HG03159 (cell line): ENCODE measurements at regions not wholly inside any gene's neighbourhood (a gene's known extent, or its start where the extent isn't known, plus 50 kb on each side); places are given as distances from the start of the nearest gene placed in this dataset.

Experiments
- ATAC-seq: cut with Tn5 transposase; IDR thresholded peaks from one replicate; pipeline ENCODE4 v1.9.1; 2021; ENCODE audit warnings: mild to moderate bottlenecking, moderate library complexity; ENCODE audit not compliant: unreplicated experiment

DNA sequence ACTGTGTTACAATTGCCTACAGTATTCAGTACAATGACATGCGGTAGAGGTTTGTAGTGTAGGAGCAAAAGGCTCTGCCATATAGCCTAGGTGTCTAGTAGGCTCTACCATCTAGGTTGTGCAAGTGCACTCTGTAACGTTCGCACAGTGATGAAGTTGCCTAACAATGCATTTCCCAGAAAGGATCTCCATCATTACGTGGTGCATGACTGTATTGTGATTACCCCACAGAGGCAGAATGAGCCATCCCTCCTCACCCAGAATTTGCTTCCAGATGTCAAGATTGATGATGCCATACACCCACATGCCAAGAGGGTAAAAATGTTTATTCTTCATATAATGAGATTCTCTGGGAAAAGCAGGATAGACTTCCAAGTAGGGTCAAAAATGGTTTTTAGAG, 199.3 kb upstream of the CTTNBP2NL start:
- no peak for ATAC-seq

- no peak for ATAC-seq
Measured at GRCh38 chr1:112209493-112209892, 186.5 kb upstream of the CTTNBP2NL start.

GRCh38 chr1:112219267-112219666, 176.7 kb upstream of the CTTNBP2NL start:
- ATAC-seq, result no peak

DNA sequence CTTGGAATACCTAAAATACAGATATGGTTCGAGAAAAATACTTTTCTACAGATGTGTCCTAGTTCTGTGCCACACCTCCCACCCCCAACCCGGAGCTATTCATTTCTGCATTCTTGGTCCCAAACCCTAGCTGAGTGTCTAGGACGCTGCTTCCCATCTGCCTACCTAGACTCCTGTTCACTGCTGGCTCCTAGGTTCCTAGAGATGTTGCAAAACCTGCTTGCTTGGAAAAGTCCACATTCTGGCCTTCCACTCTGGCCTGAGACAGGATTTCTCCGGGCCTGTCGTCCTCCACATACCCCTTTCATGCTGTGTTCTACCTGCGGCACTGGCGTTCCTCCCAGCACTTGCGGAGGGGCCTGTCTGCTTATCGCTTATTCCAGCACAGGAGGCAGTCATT, 165.8 kb upstream of the CTTNBP2NL start:
- ATAC-seq, result no peak

DNA sequence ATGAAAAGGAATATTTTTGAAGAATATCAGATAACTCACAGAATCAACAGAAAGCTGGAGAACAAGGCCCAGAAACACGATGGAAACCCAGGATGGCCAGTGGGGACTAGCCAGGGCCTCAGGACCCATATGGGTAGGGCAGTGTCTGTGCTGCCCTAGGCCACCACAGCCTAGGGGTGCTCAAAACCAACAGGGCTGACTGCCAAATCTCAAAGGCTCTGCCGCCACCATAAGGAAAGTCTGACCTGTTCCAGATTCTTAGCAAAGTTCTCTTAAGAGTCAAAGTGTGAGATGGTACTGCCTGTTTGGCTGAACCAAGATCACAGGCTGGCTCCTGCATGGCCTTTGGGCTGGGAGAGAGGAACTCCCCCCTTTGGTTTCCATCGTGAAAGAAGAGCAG, 164.7 kb upstream of the CTTNBP2NL start:
- ATAC-seq, result no peak

GRCh38 chr1:112232848-112233247, 163.2 kb upstream of the CTTNBP2NL start:
- no peak for ATAC-seq

DNA sequence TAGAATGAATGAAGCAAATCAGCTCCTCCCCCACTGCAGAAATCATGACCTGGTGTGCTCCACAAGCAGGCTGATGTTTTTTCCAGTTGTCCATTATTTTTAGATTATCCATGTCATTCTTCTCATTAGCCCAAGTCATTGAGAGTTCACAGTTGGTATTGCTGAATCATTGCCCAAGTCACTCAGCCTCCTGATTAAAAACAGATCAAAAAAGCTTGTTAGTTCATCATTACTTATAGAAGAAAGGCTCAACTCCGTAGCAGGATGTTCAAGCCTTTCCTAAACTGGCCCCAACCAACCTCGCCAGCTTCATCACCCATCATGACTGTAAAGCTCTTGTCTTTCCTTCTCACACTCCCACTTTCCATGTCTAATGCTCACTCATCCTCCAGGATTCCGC, 161.3 kb upstream of the CTTNBP2NL start:
- no peak for ATAC-seq

DNA sequence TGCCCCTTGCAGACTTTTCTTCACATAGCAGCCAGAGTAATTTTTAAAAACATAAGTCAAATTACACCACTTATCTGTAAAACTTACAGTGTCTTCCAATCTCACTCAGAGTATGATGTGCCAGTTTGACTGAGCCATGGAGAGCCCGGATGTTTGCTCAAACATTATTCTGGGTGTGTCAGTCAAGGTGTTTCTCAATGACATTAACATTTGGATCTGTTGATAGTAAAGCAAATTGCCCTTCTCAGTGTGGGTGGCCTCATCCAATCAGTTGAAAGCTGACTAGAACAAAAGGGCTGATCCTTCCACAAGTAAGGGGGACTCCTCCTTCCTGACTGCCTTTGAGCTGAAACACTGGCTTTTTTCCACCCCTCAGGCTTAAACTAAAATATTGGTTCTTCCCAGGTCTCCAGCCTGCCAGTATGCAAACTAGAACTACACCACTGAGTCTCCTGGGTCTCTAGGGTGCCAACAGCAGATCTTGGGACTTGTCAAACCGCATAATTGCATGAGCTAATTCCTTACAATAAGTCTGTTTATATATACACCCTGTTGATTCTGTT, 157.9 kb upstream of the CTTNBP2NL start:
- ATAC-seq, result no peak

GRCh38 chr1:112239683-112240330, 156.2 kb upstream of the CTTNBP2NL start:
- no peak for ATAC-seq

GRCh38 chr1:112242470-112242869, 153.5 kb upstream of the CTTNBP2NL start:
- no peak for ATAC-seq

- ATAC-seq, result no peak
Measured at GRCh38 chr1:112244131-112244530, 151.9 kb upstream of the CTTNBP2NL start.

DNA sequence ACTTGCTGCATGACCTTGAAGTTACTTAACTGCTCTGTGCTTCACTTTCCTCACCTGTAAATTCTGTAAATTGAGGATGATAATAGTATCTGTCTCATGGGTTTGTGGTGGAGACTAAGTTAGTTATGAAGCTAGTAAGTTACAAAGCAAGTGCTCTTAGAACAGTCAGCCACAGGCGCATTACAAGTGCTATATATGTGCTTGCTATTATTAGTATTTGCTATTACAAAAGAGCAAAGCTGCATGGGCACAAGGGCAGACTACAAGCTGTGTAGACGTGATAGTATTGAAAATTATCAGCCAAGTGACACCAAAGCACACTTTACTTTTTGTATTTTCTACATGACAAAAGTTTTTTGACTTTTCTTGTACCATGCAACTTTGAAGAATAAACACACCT, 150.9 kb upstream of the CTTNBP2NL start:
- ATAC-seq, result no peak

DNA sequence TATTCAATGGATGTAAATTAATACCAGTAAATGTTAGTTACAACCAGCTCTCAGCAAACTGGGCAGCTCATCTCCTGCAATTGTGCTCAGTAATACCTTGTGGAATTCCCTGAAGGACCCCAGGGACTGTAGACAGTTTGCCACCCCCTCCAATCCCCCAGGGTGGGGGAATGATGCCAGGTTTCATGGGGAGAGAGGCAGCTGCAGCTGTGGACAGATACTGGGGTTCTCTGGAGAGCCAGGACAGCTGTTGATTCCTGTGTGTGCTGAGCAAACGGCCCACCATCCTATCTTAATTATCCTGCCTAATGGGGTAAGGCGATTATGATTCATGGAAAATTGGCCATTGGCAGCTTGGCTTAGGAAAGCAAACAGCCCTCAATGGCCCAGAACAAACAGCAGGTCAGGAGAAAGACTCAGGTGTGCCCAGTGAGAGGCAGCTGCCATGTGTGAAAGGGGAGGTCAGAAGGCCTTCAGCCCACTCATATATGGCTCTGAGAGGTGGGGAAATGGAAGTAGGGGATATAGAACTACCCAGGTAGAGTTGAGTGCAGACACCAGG, 148.9 kb upstream of the CTTNBP2NL start:
- ATAC-seq, result no peak

- ATAC-seq, result no peak
Measured at GRCh38 chr1:112247961-112248360, 148.1 kb upstream of the CTTNBP2NL start.

DNA sequence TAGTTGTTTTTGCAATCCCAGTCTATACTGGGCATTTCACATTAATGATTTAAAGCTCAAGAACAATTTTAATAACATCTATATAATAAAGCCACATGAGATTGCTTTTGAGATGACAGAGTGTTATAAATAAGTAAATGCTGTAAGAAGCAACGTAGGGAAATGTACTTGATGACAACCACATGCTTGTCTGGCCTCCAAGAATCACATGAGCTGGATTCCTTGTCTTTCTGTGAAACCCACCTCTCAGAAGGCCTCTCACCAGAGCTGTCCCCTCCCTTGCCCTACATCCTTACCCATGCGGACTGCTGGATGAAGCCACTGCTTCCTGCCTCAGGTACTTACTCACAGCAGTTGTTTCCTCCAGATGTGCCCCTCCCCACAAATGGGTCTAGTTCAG, 145.1 kb upstream of the CTTNBP2NL start:
- ATAC-seq, result no peak

DNA sequence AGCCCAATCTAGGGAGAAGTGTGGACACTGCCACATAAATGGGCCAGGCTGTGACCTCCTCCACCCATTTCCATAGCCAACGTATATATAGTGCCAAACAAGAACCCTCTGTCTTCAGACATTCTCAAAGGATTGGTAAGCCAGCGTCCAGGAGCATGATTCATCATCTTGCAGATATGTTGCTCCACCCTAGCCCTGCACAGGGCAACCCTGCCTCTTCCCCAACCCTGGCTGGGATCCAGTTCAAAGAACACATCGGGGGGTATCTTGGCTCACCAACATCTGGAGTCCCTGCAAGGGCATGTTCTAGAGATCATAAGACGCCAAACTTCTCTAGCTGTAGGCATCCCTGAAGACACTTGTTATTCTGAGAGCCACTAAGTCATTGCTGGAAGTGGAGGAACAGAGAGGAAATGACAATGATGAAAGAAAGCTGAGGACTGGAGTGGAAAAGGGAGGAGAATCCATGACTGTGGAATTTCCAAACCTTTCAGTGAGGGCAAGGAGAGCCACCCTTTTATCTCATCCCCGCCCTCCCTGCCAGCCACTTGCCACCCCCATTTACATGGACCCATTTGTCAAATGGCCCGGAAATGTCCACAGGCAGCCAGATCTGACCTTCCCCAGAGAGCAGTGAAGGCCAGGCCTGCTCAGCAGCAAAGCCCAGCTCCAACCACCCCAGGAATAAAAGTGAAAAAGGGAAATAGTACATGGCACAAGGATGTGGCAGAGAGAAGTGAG, 144.1 kb upstream of the CTTNBP2NL start:
- ATAC-seq, result no peak

DNA sequence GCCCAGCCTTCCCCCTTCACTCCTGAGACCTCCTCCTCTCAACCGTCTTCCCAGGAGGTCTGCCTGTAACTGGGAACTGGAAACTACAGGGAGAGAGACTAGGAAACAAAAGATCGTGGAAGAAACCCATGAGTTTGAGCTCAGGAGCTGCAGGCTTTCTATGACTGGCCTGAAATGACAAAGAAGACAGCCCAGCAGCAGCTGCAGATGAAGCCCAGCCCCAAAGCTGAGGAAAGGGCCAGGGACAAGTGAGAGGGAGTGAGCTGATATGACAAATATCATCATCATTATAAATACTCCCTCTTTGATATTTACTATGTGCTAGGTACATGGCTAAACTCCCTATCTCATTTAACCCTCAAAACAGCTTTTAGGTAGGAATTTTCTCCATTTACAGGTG, 142.6 kb upstream of the CTTNBP2NL start:
- ATAC-seq, result no peak

DNA sequence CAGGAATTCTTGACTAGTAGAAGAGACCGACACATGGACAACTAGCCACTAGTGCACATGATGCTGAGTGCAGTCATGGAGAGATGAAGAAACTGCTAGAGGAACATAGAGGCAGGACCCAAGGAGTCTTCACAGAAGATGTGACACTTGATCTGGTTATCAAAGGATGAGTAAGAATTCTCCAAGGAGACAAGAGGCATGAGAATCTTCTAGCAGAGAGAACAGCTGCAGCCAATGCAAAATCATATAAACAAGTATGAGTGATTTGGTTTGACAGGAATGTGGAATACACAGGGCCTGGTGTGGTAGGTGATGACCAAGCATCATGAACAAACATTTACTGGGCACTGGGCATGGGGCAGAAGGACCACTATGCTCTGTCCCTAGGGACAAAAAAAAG, 140.9 kb upstream of the CTTNBP2NL start:
- ATAC-seq, result no peak

DNA sequence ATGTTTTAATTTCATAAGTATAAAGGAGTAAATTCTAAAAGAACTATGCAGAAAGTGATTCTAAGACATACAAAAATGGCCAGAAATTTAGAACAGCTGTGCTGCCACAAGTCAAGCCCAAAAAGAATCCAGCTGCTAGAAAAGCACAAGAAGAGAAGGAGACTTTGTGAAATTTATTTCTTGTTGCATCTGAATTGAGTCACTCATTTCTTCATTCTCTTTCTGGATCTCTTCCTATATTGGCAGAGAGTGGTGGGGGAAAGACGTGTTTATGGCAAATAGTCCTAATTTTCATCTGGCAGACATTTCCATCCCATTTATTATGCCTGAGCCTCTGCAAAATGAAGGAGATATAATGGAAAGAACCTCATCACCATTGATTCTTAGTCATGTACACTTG, 139.6 kb upstream of the CTTNBP2NL start:
- no peak for ATAC-seq

- ATAC-seq, result no peak
Measured at GRCh38 chr1:112257043-112257835, 138.8 kb upstream of the CTTNBP2NL start.

DNA sequence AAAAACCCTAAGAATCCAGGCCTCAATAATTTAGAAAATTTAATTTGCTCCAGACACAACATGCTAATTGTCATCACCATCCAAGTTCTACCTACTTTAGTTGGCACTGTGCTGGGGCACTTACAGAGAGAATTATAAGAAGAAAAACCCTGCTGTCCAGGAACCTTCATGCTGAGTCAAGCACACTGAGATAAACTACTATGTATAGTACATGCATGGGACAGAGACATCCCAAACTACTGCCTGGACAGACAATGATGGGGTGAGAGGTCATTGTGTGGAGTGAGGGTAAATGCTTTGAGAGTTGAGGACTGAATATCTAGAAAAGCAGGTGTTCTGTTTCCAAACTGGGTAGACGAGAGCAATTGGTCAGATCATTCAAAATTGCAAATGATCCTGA, 135.3 kb upstream of the CTTNBP2NL start:
- ATAC-seq, result no peak
